ENCODE measurements at regions not wholly inside any gene's neighbourhood (a gene's known extent, or its start where the extent isn't known, plus 50 kb on each side); places are given as distances from the start of the nearest gene placed in this dataset.

DNA sequence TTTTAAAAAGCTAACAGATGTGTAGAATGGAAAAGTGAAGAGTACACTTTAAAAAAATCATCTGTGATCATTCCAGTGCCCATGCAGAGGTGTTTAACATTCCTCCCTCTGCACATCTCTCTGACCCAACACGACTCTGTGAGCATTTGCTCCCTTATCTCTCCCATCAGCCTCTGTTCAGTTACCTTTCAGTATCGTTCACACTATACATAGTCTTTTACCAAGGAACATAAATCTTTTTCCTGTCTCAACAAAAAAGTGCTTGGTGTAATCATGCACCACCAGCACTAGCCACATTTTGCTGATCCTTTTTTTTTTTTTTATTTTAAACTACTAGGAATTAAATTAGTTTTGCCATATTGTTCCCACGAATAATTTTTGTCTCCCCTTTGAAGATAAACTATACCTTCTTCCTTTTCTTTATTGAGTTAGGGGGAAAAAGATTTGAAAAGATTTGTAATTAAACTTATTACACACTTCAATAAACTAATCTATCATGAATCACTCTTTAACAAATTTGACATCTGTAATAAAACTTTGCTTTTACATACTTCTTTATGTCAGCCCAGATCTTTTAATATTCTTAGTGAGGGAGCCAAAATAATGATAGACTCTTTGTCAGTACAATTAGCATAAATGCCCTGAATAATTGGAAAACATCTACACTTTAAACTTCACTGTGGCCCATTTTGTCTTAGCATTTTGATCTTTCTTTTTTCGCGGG lies 489.8 kb upstream of the FANCL start:
- no peak overlapping the region for H3K27ac ChIP-seq
- no peak overlapping the region for H3K4me3 ChIP-seq
- TF ChIP-seq, protein P1, sequence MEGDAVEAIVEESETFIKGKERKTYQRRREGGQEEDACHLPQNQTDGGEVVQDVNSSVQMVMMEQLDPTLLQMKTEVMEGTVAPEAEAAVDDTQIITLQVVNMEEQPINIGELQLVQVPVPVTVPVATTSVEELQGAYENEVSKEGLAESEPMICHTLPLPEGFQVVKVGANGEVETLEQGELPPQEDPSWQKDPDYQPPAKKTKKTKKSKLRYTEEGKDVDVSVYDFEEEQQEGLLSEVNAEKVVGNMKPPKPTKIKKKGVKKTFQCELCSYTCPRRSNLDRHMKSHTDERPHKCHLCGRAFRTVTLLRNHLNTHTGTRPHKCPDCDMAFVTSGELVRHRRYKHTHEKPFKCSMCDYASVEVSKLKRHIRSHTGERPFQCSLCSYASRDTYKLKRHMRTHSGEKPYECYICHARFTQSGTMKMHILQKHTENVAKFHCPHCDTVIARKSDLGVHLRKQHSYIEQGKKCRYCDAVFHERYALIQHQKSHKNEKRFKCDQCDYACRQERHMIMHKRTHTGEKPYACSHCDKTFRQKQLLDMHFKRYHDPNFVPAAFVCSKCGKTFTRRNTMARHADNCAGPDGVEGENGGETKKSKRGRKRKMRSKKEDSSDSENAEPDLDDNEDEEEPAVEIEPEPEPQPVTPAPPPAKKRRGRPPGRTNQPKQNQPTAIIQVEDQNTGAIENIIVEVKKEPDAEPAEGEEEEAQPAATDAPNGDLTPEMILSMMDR (IDR thresholded peaks at IDR 0.05), result no peak
- H3K9me3 ChIP-seq, result no peaks in the 10 kb centered on the region
- H3K4me1 ChIP-seq (ENCODE audit: control insufficient read depth in 1 of 2, low read depth in 2 of 2), result no peaks in the 10 kb centered on the region
- DNase-seq (ENCODE audit: low spot score) (no peak), ATAC-seq (ENCODE audit: insufficient number of reproducible peaks, low FRiP score, low read depth) (no peak)
- no peaks in the 10 kb centered on the region for H3K27me3 ChIP-seq (replicated peaks; ENCODE audit: insufficient read depth)
- no peaks in the 10 kb centered on the region for H3K36me3 ChIP-seq

DNA sequence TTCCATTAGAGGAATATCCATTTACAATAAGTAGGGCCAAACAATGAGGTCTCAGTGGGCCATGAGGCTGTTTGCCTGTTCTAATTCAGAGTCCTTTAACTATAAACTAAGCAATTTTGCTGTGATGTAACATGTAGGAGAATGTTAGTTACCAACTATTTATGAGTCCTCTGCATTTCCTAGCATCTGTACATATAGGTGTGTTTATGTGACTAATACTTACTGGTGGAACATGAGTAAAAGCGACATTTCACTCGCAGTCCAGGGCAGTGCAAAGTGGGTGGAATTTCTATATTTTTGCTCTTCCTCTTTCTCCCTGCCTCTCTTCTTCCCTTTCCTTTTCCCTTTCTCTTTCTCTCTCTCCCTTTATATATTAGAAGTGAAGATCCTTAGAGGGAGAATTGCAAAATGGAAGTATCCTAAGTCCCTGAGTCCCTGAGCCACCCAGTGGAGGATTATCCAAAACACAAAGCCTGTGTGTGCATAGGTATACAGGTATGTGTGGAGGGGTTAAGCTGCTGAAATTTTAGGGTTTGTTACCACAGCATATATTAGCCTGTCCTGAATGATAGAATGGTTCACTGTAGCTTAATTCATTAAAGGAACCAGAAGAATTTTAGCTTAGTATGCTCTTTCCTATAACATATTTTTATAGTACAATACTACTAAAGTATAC lies 487.0 kb upstream of the FANCL start:
- Histone ChIP-seq H3K36me3 (no peaks in the 10 kb centered on the region), H3K4me3 (no peak overlapping the region), H3K9me3 (no peaks in the 10 kb centered on the region), H3K4me1 (ENCODE audit: control insufficient read depth in 1 of 2, low read depth in 2 of 2) (no peaks in the 10 kb centered on the region), H3K27me3 (replicated peaks; ENCODE audit: insufficient read depth) (no peaks in the 10 kb centered on the region), H3K27ac (no peak overlapping the region)
- ATAC-seq (ENCODE audit: insufficient number of reproducible peaks, low FRiP score, low read depth), result no peak
- TF ChIP-seq, protein P1 (IDR thresholded peaks at IDR 0.05), result no peak
- no peak for DNase-seq (ENCODE audit: low spot score)

DNA sequence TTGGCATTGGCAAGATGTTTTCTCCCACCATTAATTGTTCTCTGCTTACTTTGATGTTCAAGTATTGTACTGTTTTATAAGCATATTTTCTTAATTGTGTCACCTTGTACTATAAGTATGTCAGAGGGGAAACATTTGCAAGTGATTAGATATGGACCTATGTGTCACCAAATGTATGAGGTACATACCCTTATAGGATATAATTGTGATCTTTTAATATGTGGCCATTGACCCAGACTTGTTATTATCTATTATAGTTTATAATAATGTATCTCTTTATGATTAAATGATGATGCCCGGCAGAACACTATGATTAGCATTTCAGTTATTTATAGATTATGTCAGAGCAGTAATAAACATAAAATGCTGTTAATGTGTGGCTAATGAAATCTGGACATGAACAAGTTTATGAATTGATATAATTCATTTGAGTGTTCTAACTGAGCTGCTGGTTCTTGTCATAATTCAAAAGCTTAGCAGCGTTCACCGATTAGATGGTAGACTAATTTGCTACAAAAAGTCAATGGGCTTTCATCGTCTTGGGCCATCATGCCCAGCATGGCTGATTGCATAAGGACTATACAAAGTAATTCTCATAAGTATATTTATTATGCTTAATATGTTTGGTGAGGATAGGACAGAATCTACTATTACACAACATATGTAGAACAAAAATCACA lies 480.9 kb upstream of the FANCL start:
- TF ChIP-seq, protein P1 (IDR thresholded peaks at IDR 0.05), result no peak

DNA sequence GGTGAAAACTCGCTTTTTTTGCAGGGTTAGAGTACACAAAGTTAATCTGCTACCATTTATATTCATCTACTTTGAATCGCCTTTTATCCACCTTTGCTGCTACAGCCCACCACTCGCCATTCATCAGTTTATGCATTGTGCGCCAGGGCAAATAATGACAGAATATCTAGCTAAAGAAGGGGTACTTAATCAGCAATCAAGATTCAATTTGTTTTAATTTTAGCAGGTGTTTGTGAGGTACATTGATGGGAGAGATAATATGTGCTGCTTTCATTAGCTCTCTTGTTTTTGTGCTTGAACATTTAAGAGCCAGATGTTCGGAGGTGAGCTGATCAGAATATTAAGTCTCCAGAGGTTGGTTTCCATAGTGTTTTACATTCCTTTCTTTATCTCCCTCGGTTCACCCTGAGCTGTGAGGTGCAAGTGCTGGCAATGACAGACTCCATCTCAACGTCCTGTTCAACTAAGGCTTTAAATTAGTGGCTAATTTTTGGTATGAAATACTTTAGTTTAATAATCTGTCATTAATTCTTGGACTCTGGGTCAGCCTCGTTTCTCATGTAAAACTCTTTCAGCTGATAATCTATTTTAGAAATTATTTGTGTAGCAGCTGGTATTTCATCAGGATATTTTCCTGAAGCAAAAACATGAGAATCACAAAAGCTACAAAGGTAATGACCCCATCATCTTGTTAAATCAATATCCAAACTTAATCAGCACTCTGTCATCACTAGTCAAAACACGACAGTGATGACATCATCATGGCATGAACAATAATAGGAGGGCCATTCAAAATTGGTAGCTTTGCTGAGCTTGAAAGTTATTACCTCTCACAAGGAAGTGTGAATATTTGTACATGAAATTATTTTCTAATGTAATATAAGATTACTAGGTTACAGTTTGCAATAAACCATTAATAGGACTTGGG lies 479.9 kb upstream of the FANCL start:
- TF ChIP-seq, protein P1 (IDR thresholded peaks at IDR 0.05), result no peak
- Histone ChIP-seq H3K27me3 (replicated peaks; ENCODE audit: insufficient read depth) (no peaks in the 10 kb centered on the region), H3K9me3 (no peaks in the 10 kb centered on the region), H3K4me1 (ENCODE audit: control insufficient read depth in 1 of 2, low read depth in 2 of 2) (no peaks in the 10 kb centered on the region), H3K27ac (no peak overlapping the region), H3K36me3 (no peaks in the 10 kb centered on the region), H3K4me3 (no peak overlapping the region)
- no peak for ATAC-seq (ENCODE audit: insufficient number of reproducible peaks, low FRiP score, low read depth)
- DNase-seq (ENCODE audit: low spot score), result no peak

More for the DNA sequence above, 480.9 kb upstream of the FANCL start:
- Histone ChIP-seq H3K9me3 (no peaks in the 10 kb centered on the region), H3K4me1 (ENCODE audit: control insufficient read depth in 1 of 2, low read depth in 2 of 2) (no peaks in the 10 kb centered on the region), H3K36me3 (no peaks in the 10 kb centered on the region), H3K27ac (no peak overlapping the region), H3K27me3 (replicated peaks; ENCODE audit: insufficient read depth) (no peaks in the 10 kb centered on the region), H3K4me3 (no peak overlapping the region)
- ATAC-seq (ENCODE audit: insufficient number of reproducible peaks, low FRiP score, low read depth) (no peak), DNase-seq (ENCODE audit: low spot score) (no peak)
